Right lung (tissue), 2 donors: ENCODE measurements at regions not wholly inside any gene's neighbourhood (a gene's known extent, or its start where the extent isn't known, plus 50 kb on each side); places are given as distances from the start of the nearest gene placed in this dataset.
A peak's percentile ranks its signal among the peaks of the same experiment; 100 is the strongest.

Experiments used
- DNase-seq, 2 donors: peaks; one replicate each; pipeline ENCODE4 v3.0.0-alpha.2; 2013

GRCh38 chr18:46408334-46408987 is 248.6 kb downstream of the LOXHD1 start:
- DNase-seq = no peak

- no peak for DNase-seq
These were observed 245.7 kb downstream of the LOXHD1 start for GRCh38 chr18:46411191-46411828.

- peak; percentile 32 to 40 for DNase-seq
These were observed 244.9 kb downstream of the LOXHD1 start for GRCh38 chr18:46411867-46412690.

- peak; percentile 57 to 58 for DNase-seq
These were observed 244.1 kb downstream of the LOXHD1 start for GRCh38 chr18:46412916-46413315.

- DNase-seq = no peak
These were observed 243.3 kb downstream of the LOXHD1 start for GRCh38 chr18:46413684-46414083.

GRCh38 chr18:46414863-46415262 is 242.2 kb downstream of the LOXHD1 start:
- DNase-seq = no peak

GRCh38 chr18:46415532-46416252 is 241.3 kb downstream of the LOXHD1 start:
- DNase-seq = no peak

- DNase-seq = no peak
These were observed 240.0 kb downstream of the LOXHD1 start for GRCh38 chr18:46416706-46417638.

GRCh38 chr18:46418663-46419260 is 238.3 kb downstream of the LOXHD1 start:
- no peak for DNase-seq

GRCh38 chr18:46419391-46420141 is 237.5 kb downstream of the LOXHD1 start:
- DNase-seq = no peak

GRCh38 chr18:46421973-46422551 is 235.0 kb downstream of the LOXHD1 start:
- DNase-seq = no peak

- no peak for DNase-seq
These were observed 234.4 kb downstream of the LOXHD1 start for GRCh38 chr18:46422552-46423055.

- DNase-seq = no peak
These were observed 233.7 kb downstream of the LOXHD1 start for GRCh38 chr18:46423226-46423805.

GRCh38 chr18:46424898-46425297 is 232.1 kb downstream of the LOXHD1 start:
- DNase-seq = no peak

- no peak for DNase-seq
These were observed 231.5 kb downstream of the LOXHD1 start for GRCh38 chr18:46425511-46425910.

GRCh38 chr18:46426021-46426678 is 230.9 kb downstream of the LOXHD1 start:
- DNase-seq = no peak

GRCh38 chr18:46426679-46427047 is 230.4 kb downstream of the LOXHD1 start:
- DNase-seq = no peak
